ENCODE measurements at regions not wholly inside any gene's neighbourhood (a gene's known extent, or its start where the extent isn't known, plus 50 kb on each side); places are given as distances from the start of the nearest gene placed in this dataset.
"Not testable (repeated sequence)": the region's sequence is repeated elsewhere in the genome, so short reads cannot be mapped to it uniquely, and the experiment has no call there.

- Histone ChIP-seq H3K27me3 (ENCODE audit: insufficient read depth, poor library complexity, severe bottlenecking) (no peaks in the 10 kb centered on the region), H3K9me3 (ENCODE audit: severe bottlenecking) (no peaks in the 10 kb centered on the region), H3K36me3 (ENCODE audit: low read depth) (no peaks in the 10 kb centered on the region), H3K27ac (ENCODE audit: poor library complexity, severe bottlenecking) (no peak overlapping the region), H3K4me3 (ENCODE audit: severe bottlenecking) (no peak overlapping the region), H3K4me1 (ENCODE audit: insufficient read depth, poor library complexity, severe bottlenecking) (no peaks in the 10 kb centered on the region)
- TF ChIP-seq CTCF (IDR thresholded peaks at IDR 0.05; ENCODE audit: poor library complexity, severe bottlenecking): no peak
- no peak for ATAC-seq (ENCODE audit: low read depth)
- no peak for DNase-seq (ENCODE audit: low spot score)
Observed at GRCh38 chr4:117588771-117589170, 445.5 kb upstream of the NDST3 start.

DNA sequence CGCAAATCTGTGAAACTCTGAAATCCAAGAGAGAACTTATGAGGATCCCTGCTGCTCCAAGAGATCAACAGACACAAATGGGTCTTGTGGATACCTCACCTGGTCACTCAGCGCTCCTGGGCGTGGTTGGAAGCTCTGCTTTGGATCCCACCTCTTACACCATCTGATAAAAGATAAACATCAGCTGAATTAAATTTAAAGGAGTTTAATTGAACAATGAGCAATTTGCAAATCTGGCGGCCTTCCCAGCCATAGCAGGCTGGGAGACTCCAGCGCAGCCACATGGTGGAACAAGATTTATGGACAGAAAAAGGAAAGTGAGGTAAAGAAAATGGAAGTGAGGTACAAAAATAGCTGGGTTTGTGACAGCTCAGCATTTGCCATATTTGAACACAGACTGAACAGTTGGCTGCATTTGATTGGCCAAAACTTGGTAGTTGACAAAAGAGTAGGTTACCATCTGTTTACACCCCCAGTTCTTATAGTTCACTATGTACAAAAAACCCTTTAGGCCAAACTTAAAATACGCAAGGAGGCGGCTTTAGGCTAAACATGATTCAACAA lies 437.3 kb upstream of the NDST3 start:
- H3K9me3 ChIP-seq (ENCODE audit: severe bottlenecking): no peaks in the 10 kb centered on the region
- no peaks in the 10 kb centered on the region for H3K4me1 ChIP-seq (ENCODE audit: insufficient read depth, poor library complexity, severe bottlenecking)
- no peak for DNase-seq (ENCODE audit: low spot score)
- no peak overlapping the region for H3K27ac ChIP-seq (ENCODE audit: poor library complexity, severe bottlenecking)
- H3K36me3 ChIP-seq (ENCODE audit: low read depth): no peaks in the 10 kb centered on the region
- H3K27me3 ChIP-seq (ENCODE audit: insufficient read depth, poor library complexity, severe bottlenecking): no peaks in the 10 kb centered on the region
- no peak overlapping the region for H3K4me3 ChIP-seq (ENCODE audit: severe bottlenecking)
- TF ChIP-seq CTCF (IDR thresholded peaks at IDR 0.05; ENCODE audit: poor library complexity, severe bottlenecking): no peak
- ATAC-seq (ENCODE audit: low read depth): no peak

DNA sequence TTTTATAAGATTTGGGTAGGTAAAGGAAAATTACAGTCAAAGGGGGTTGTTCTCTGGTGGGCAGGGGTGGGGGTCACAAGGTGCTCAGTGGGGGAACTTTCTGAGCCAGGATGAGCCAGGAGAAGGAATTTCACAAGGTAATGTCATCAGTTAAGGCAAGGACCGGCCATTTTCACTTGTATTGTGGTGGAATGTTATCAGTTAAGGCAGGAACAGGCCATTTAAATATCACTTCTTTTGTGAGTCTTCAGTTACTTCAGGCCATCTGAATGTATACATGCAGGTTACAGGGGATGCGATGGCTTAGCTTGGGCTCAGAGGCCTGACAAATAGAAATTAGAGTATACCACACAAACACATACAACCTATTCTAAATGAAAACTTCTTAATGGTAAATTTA lies 434.9 kb upstream of the NDST3 start:
- not testable (repeated sequence) for H3K27me3 ChIP-seq (ENCODE audit: insufficient read depth, poor library complexity, severe bottlenecking); ATAC-seq (ENCODE audit: low read depth)

DNA sequence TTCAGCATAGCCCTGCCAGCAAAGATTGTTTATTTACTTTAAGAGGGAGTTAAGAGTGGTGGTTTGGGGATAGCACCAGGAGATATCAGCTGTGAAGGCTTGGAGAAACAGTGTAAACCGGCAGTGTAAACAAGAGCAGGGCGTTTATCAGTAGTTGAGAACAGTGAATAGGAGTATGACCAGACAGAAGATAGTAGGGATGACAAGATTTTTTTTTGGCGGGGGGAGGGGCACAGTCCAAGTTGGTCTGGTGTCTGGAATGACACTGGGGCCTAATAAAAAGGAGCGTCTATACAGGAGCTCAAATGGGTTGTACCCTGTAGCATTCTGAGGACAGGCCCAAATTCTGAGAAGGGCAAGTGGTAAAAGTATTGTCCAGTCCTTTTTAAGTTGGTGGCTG lies 433.4 kb upstream of the NDST3 start:
- H3K36me3 ChIP-seq (ENCODE audit: low read depth); H3K9me3 ChIP-seq (ENCODE audit: severe bottlenecking); DNase-seq (ENCODE audit: low spot score); H3K27me3 ChIP-seq (ENCODE audit: insufficient read depth, poor library complexity, severe bottlenecking); H3K4me3 ChIP-seq (ENCODE audit: severe bottlenecking); ATAC-seq (ENCODE audit: low read depth); H3K4me1 ChIP-seq (ENCODE audit: insufficient read depth, poor library complexity, severe bottlenecking); H3K27ac ChIP-seq (ENCODE audit: poor library complexity, severe bottlenecking): not testable (repeated sequence)

More for the DNA sequence above, 434.9 kb upstream of the NDST3 start:
- not testable (repeated sequence) for H3K36me3 ChIP-seq (ENCODE audit: low read depth); DNase-seq (ENCODE audit: low spot score); H3K4me3 ChIP-seq (ENCODE audit: severe bottlenecking); H3K4me1 ChIP-seq (ENCODE audit: insufficient read depth, poor library complexity, severe bottlenecking); H3K27ac ChIP-seq (ENCODE audit: poor library complexity, severe bottlenecking); H3K9me3 ChIP-seq (ENCODE audit: severe bottlenecking)

GRCh38 chr4:117610706-117611308 lies 423.5 kb upstream of the NDST3 start:
- no peak for TF ChIP-seq CTCF (IDR thresholded peaks at IDR 0.05; ENCODE audit: poor library complexity, severe bottlenecking)
- no peaks in the 10 kb centered on the region for H3K27me3 ChIP-seq (ENCODE audit: insufficient read depth, poor library complexity, severe bottlenecking)
- no peaks in the 10 kb centered on the region for H3K9me3 ChIP-seq (ENCODE audit: severe bottlenecking)
- DNase-seq (ENCODE audit: low spot score) (no peak), ATAC-seq (ENCODE audit: low read depth) (no peak)
- no peaks in the 10 kb centered on the region for H3K36me3 ChIP-seq (ENCODE audit: low read depth)
- no peaks in the 10 kb centered on the region for H3K4me1 ChIP-seq (ENCODE audit: insufficient read depth, poor library complexity, severe bottlenecking)
- H3K27ac ChIP-seq (ENCODE audit: poor library complexity, severe bottlenecking): no peak overlapping the region
- no peak overlapping the region for H3K4me3 ChIP-seq (ENCODE audit: severe bottlenecking)

- no peak overlapping the region for H3K4me3 ChIP-seq (ENCODE audit: severe bottlenecking)
- no peaks in the 10 kb centered on the region for H3K4me1 ChIP-seq (ENCODE audit: insufficient read depth, poor library complexity, severe bottlenecking)
- no peak for DNase-seq (ENCODE audit: low spot score)
- H3K27me3 ChIP-seq (ENCODE audit: insufficient read depth, poor library complexity, severe bottlenecking): no peaks in the 10 kb centered on the region
- no peak for TF ChIP-seq CTCF (IDR thresholded peaks at IDR 0.05; ENCODE audit: poor library complexity, severe bottlenecking)
- H3K27ac ChIP-seq (ENCODE audit: poor library complexity, severe bottlenecking): no peak overlapping the region
- ATAC-seq (ENCODE audit: low read depth): no peak
- no peaks in the 10 kb centered on the region for H3K9me3 ChIP-seq (ENCODE audit: severe bottlenecking)
- H3K36me3 ChIP-seq (ENCODE audit: low read depth): no peaks in the 10 kb centered on the region
Observed at GRCh38 chr4:117621673-117622072, 412.6 kb upstream of the NDST3 start.
